H54 (cell line): ENCODE measurements at regions not wholly inside any gene's neighbourhood (a gene's known extent, or its start where the extent isn't known, plus 50 kb on each side); places are given as distances from the start of the nearest gene placed in this dataset.

ENCODE experiments used
- DNase-seq: peaks from one replicate; pipeline ENCODE4 v3.0.0; 2011; ENCODE audit warnings: low spot score, mixed read lengths; ENCODE audit not compliant: insufficient read length
- FAIRE-seq: peaks from 3 replicates; lab custom pipeline; 2011; peaks lifted over from hg19 to GRCh38; lab: Jason Lieb, UNC
- POLR2A ChIP-seq: IDR thresholded peaks from 2 replicates; pipeline ENCODE4 v1.6.1; 2011; ENCODE audit warnings: low read depth, mild to moderate bottlenecking, low read length

DNA sequence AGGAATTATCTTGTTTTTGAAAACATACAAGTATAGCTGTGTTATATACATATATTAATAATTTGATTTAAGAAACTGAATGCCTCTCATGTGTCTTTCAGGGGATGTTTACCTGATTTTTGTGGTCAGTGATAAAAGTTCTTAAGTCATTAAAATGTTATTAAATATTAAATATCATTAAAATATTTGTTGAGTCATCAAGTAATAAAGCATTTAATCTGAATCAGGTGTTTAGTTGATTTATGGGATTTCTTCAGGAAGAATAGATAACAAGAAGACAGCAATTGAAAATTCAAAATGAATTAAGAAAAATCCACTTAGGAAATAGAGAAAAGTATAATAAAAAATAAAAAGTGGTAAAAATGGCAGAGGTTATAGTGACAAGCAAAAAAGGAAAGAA lies 361.9 kb upstream of the EYS start:
- no peak for FAIRE-seq

DNA sequence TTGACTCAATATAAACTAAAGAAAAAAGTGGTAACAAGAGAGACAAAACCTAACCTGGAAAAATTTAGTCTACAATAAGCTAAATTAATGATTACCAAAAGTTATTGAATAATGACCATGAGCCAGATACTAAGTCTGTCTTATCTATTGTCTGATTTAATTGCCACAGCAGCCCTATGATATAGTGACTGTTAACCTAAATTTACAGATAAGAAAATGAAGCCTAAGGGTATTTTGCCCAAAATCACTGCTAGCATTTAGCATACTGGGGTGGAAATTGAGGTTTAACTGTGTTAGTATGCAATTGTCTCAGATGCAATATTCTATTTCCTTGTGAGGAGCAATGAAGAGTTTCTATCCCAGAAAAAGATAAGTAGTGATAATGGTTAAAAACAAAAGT lies 361.0 kb upstream of the EYS start:
- TF ChIP-seq POLR2A = no peak
- FAIRE-seq = no peak
- DNase-seq = no peak

More for the DNA sequence above, 361.9 kb upstream of the EYS start:
- no peak for DNase-seq
- no peak for TF ChIP-seq POLR2A

DNA sequence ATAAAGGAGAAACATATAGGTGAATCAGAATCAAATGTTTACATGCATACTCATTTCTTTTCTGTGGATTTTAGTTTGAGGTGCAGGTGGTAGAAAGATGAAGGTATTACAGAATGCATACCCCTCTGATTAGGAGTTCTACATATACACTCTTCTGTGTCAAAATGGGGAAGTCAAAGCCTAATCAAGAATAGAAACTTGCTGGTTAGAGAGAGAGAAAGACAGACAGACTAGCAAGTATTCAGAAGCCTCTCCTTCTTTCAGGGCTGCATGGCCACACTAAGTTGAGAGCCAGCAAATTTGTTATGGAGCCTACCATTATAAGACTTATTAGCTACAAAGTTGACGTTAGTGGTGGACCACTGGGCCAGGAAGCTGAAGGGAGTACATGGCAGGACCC lies 358.3 kb upstream of the EYS start:
- FAIRE-seq (no peak), DNase-seq (no peak)
- TF ChIP-seq POLR2A = no peak

DNA sequence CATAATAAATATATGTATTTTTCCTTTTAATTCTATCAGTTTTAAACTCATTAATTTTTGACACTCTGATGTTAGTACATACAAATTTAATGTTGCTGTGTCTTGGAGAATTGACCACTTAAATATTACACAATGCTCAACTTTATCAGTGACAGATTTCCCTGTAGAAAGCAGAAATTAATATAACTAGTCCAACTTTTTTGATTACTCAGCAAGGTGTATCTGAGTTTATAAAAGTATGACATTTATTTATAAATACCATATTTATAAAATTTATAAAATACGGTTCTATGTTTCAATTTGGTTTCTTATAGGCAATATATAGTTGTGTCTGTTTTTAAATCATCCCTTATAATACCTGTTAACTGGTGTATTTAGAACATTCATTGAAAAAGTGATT lies 350.0 kb upstream of the EYS start:
- DNase-seq (no peak), FAIRE-seq (no peak)
- TF ChIP-seq POLR2A = no peak

DNA sequence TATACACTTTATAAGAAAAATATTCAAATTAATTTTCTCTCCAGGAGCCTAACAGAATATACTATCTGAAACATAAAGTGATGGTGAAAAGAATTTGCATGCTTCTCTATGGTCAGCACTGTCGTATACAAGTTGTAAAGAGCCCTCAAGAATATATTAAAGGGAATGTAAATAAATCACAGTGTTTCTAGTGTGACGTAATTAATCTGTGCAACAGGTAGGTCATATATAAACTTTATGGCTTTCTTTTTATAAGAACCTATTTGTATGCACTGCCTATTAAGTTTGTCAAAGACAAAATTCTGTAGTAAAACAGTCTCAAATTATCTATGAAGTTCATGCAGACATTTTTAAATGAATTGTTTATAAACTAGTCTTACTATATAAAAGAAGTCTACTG lies 347.9 kb upstream of the EYS start:
- no peak for TF ChIP-seq POLR2A
- DNase-seq = no peak
- FAIRE-seq = no peak

DNA sequence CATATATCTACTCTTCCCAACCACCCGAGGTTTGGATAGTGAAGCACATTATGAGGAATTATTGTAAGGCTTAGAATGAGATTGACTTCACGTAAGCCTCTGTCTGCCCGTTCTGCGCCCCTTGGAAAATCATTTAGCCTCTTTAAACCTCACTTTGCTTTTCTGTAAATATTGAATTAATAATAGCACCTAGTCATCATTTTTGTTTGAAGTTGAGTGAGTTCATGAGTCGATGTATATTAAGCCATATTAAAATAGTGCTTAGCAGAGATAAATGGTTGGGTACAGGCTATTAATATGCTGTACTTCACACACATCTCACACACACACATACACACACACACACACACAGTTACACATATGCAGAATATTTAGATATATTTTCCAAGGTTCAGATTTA lies 344.8 kb upstream of the EYS start:
- no peak for FAIRE-seq

DNA sequence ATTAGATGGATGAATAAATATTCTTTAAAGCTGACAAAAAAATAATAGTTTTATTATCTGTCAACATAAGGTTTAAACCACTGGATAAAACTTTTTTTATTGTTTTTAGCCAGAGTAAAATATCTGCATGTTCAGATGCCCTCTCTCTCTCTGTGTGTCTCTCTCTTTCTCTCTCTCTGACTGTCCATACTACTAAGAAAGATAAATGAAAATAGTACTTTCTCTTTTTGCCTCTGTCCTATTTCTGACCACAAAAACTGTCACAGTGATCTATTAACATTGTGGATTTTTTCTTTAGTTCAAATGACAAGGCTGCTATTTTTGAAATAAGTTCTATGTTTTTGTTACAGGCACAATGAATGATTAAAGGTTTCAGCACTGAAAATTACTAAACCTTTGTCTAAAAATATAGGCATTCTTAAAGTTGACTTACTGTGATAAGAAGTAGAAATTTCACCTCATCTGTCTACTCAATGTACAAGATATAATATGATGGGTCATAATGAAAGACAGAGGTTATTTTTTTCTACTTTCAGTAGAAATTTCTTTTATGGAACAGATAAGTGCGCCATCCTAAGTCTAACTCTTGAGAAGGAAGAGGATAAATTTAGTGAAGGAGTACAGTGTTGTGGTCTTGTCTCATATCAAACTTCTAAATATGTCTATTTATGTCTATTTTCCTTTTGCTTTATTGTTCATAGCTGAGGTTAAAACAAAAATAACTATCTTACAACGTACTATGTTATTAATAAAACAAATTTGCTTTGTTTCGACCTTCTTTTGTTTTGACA lies 341.9 kb upstream of the EYS start:
- FAIRE-seq = no peak
- TF ChIP-seq POLR2A = no peak

More for the DNA sequence above, 344.8 kb upstream of the EYS start:
- DNase-seq = no peak
- TF ChIP-seq POLR2A = no peak

DNA sequence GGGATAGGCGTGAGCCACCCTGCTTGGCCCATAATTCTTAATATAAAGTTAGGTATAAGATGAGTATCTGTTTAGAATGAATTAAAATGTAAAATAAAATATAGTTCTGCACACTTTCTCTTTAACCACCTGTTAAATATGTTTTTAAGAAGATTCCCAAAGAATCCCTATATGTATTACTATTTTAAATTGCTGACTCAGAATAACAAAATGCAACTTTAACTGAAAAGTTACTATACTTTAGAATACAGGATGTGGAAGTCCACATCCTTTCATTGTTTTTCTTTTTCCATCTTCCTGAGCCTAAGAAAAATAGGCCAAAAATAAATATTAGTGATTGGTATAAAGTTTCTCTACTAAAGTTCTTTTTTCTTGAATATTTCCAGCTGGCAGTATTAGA lies 325.6 kb upstream of the EYS start:
- TF ChIP-seq POLR2A = no peak
- FAIRE-seq (no peak), DNase-seq (no peak)

More for the DNA sequence above, 341.9 kb upstream of the EYS start:
- DNase-seq = no peak

DNA sequence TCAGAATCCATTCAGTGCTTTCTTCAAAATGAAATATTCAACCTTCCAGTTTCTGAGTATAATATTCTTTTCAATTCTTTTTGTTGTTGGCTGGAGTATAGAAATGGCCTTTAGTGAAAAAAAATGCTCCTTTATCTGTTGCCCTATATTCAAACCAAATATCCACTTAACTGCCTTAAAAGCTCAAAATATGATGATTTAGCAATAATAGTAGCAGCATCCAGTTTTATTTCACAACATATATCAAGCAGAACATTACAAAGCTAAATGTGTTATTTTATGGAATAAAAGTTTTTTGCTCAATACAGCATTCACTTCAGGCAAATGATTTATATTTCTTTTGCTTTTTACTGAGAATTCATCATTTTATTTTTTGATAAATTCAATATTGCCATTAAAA lies 322.4 kb upstream of the EYS start:
- no peak for TF ChIP-seq POLR2A
- DNase-seq (no peak), FAIRE-seq (no peak)

DNA sequence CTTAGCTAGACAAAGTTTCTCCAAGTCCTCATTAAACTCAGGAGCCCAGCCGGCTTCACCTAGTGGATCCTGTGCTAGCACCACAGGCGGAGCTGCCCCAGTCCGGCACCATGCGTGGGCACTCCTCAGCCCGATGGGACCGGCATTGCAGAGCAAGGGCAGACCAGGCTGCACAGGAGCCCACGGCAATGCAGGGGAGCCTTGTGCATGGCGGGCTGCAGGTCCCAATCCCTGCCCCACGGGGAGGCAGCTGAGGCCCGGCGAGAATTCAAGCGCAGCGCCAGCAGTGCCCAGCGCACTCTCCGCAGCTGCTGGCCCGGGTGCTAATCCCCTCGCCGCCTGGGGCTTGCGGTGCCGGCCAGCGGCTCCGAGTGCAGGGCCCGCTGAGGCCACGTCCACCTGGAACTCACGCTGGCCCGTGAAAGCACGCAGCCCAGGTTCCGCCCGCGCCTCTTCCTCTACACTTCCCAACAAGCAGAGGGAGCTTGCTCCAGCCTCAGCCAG lies 292.3 kb upstream of the EYS start:
- no peak for FAIRE-seq
- DNase-seq = no peak
- TF ChIP-seq POLR2A = no peak

DNA sequence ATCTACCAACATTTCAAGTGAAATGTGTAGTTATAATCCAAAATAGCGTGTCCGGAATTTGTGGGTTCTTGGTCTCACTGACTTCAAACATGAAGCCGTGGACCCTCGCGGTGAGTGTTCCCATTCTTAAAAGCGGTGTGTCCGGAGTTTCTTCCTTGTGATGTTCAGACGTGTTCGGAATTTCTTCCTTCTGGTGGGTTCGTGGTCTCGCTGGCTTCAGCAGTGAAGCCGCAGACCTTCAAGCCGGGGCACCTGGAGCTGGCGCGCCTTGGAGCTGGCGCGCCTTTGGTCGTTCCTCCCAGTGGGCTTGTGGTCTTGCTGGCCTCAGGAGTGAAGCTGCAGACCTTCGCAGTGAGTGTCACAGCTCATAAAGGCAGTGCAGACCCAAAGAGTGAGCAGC lies 291.5 kb upstream of the EYS start:
- no peak for FAIRE-seq
- no peak for TF ChIP-seq POLR2A

DNA sequence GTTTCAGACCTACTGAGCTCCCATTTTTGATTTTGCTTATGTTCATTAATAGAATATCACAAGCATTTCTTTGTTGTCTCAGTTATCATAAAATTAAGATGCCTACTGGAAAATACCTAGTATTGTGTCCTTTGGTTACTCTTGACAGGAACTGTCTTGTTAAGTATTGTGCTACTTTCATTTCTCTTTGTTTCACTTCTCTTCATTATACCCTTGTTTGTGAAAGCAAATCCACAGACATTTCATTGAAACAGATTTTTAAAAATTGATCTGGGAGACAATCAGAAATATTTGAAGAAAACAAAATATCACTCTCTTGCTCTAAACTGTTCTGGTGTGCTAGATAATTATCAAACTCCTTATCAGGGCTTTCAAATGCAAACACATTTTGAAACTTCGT lies 290.5 kb upstream of the EYS start:
- DNase-seq = no peak
- no peak for TF ChIP-seq POLR2A
- FAIRE-seq = no peak

More for the DNA sequence above, 291.5 kb upstream of the EYS start:
- no peak for DNase-seq

DNA sequence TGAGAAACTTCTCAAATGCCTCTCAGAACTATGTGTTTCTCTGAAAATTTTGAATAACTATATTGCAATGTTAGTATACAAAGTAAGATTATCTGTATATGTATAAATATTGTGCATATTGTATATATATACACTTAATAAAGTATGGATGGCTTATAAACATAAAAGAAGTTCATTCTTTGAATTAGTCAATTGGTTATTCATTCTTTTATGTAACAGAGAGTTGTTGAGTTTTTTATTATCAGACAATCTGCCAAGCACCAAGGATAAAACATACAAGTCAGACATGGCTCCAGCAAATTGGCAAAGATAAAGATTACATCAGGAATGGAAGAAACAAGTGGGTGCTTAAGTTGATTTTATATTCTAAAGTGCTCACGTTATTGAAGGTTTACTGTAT lies 289.1 kb upstream of the EYS start:
- DNase-seq (no peak), FAIRE-seq (no peak)
- no peak for TF ChIP-seq POLR2A

DNA sequence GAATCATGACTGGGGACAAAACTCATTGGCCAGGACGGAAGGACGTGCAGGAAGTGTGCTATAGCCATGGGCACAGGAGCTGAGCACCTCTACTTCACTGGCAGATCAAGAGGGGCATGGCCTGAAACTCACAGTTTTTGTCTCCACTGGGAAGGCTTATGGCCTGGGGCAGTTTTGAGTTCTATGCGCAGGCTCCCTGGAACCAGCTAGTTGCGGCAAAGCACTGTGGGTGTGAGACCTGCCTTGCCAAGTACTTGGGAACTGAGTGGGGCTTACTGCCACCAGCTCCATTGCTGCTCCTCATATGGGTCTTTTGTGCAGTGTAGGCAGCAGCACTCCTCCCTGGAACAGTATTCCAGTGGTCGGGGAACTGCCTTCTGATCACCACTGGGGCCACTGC lies 282.6 kb upstream of the EYS start:
- no peak for FAIRE-seq
- TF ChIP-seq POLR2A = no peak

DNA sequence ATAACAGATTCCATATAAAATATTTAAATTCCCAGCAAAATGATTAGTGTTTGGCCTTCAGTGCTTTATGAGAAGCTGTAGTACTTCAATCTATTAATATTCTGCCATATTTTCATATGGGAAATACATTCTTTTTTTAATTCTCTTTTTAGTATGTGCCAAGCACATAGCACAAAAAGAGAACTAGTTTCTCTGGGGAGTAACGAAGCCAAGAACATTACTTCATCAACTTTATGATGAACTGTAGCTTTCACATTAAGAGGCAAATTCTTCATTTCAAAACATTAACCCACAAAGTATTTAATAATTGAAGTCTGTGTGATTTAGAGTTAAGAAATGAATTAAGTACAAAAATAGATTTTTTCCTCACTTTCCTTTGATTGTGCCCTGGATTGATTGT lies 281.0 kb upstream of the EYS start:
- no peak for TF ChIP-seq POLR2A
- FAIRE-seq (no peak), DNase-seq (no peak)

More for the DNA sequence above, 282.6 kb upstream of the EYS start:
- no peak for DNase-seq
